HG02885 (cell line): ENCODE measurements at regions not wholly inside any gene's neighbourhood (a gene's known extent, or its start where the extent isn't known, plus 50 kb on each side); places are given as distances from the start of the nearest gene placed in this dataset.
"Not testable (repeated sequence)": the region's sequence is repeated elsewhere in the genome, so short reads cannot be mapped to it uniquely, and the experiment has no call there.

Experiments
- ATAC-seq: cut with Tn5 transposase; IDR thresholded peaks from one replicate; pipeline ENCODE4 v1.9.1; 2021; ENCODE audit warnings: mild to moderate bottlenecking; ENCODE audit not compliant: unreplicated experiment, poor library complexity

- ATAC-seq = not testable (repeated sequence)
Measured at GRCh38 chr5:67837225-67837624, 378.3 kb upstream of the PIK3R1 start.

GRCh38 chr5:67836496-67836895 is 379.1 kb upstream of the PIK3R1 start:
- ATAC-seq = not testable (repeated sequence)

- no peak for ATAC-seq
Measured at GRCh38 chr5:67831048-67831447, 384.5 kb upstream of the PIK3R1 start.

GRCh38 chr5:67827541-67827940 is 388.0 kb upstream of the PIK3R1 start:
- no peak for ATAC-seq

- ATAC-seq = no peak
Measured at GRCh38 chr5:67824852-67825251, 390.7 kb upstream of the PIK3R1 start.

GRCh38 chr5:67817652-67818051 is 397.9 kb upstream of the PIK3R1 start:
- no peak for ATAC-seq

GRCh38 chr5:67816456-67816855 is 399.1 kb upstream of the PIK3R1 start:
- no peak for ATAC-seq

GRCh38 chr5:67815455-67816391 is 399.8 kb upstream of the PIK3R1 start:
- peak; percentile 67 for ATAC-seq

GRCh38 chr5:67814569-67815311 is 400.8 kb upstream of the PIK3R1 start:
- ATAC-seq = peak; percentile 57

GRCh38 chr5:67813877-67814539 is 401.5 kb upstream of the PIK3R1 start:
- ATAC-seq = no peak

GRCh38 chr5:67809589-67809988 is 406.0 kb upstream of the PIK3R1 start:
- ATAC-seq = no peak

- no peak for ATAC-seq
Measured at GRCh38 chr5:67808340-67808739, 407.2 kb upstream of the PIK3R1 start.

- ATAC-seq = peak; percentile 74
Measured at GRCh38 chr5:67807439-67807888, 408.1 kb upstream of the PIK3R1 start.

- ATAC-seq = no peak
Measured at GRCh38 chr5:67806654-67807438, 408.7 kb upstream of the PIK3R1 start.

- no peak for ATAC-seq
Measured at GRCh38 chr5:67805666-67806348, 409.7 kb upstream of the PIK3R1 start.

GRCh38 chr5:67802766-67803165 is 412.8 kb upstream of the PIK3R1 start:
- peak; percentile 65 for ATAC-seq

- ATAC-seq = no peak
Measured at GRCh38 chr5:67799732-67800234, 415.8 kb upstream of the PIK3R1 start.

- ATAC-seq = not testable (repeated sequence)
Measured at GRCh38 chr5:67798470-67798869, 417.1 kb upstream of the PIK3R1 start.

GRCh38 chr5:67795781-67796477 is 419.6 kb upstream of the PIK3R1 start:
- no peak for ATAC-seq
